Smooth muscle cell (in vitro differentiated cells): ENCODE measurements at regions not wholly inside any gene's neighbourhood (a gene's known extent, or its start where the extent isn't known, plus 50 kb on each side); places are given as distances from the start of the nearest gene placed in this dataset.

ENCODE experiments used
- DNase-seq: peaks from one replicate; lab custom pipeline; 2025; ENCODE audit not compliant: unreplicated experiment; lab: John Stamatoyannopoulos, UW
- H2AFZ ChIP-seq: fragments of 200-600 bp; sonication (generic); 2 replicates; pipeline ENCODE4 v1.6.0; 2016; ENCODE audit warnings: antibody characterized with exemption, low read depth, mild to moderate bottlenecking
- H3F3A ChIP-seq: fragments of 200-600 bp; sonication (generic); 2 replicates; pipeline ENCODE4 v1.6.0; 2017; ENCODE audit warnings: antibody characterized with exemption, low read depth
- H3K27ac ChIP-seq: fragments of 200-600 bp; sonication (generic); 2 replicates; pipeline ENCODE4 v1.5.1; 2016; ENCODE audit warnings: low read depth, mild to moderate bottlenecking
- H3K27me3 ChIP-seq: fragments of 200-600 bp; sonication (generic); 2 replicates; pipeline ENCODE4 v1.6.1; 2016; ENCODE audit warnings: low read depth, mild to moderate bottlenecking
- H3K36me3 ChIP-seq: fragments of 200-600 bp; sonication (generic); 2 replicates; pipeline ENCODE4 v1.5.1; 2016; ENCODE audit warnings: low read depth
- H3K4me1 ChIP-seq: fragments of 200-600 bp; sonication (generic); 2 replicates; pipeline ENCODE4 v1.5.1; 2016; ENCODE audit warnings: low read depth
- H3K4me2 ChIP-seq: fragments of 200-600 bp; sonication (generic); 2 replicates; pipeline ENCODE4 v1.6.0; 2016; ENCODE audit warnings: mild to moderate bottlenecking
- H3K4me3 ChIP-seq: fragments of 200-600 bp; sonication (generic); 2 replicates; pipeline ENCODE4 v1.5.1; 2016; ENCODE audit warnings: mild to moderate bottlenecking
- H3K79me2 ChIP-seq: fragments of 200-600 bp; sonication (generic); 2 replicates; pipeline ENCODE4 v1.6.0; 2016; ENCODE audit warnings: low read depth, mild to moderate bottlenecking
- H3K9ac ChIP-seq: fragments of 200-600 bp; sonication (generic); 2 replicates; pipeline ENCODE4 v1.6.0; 2016; ENCODE audit warnings: low read depth
- H3K9me3 ChIP-seq: fragments of 200-600 bp; sonication (generic); replicated peaks from 2 replicates; pipeline ENCODE4 v1.5.1; 2016; ENCODE audit warnings: low read depth
- H4K20me1 ChIP-seq: fragments of 200-600 bp; sonication (generic); 2 replicates; pipeline ENCODE4 v1.6.0; 2016; ENCODE audit warnings: low read depth
- CTCF ChIP-seq: fragments of 200-600 bp; sonication (generic); IDR thresholded peaks from 2 replicates; pipeline ENCODE4 v1.5.1; 2017; ENCODE audit warnings: borderline replicate concordance, mild to moderate bottlenecking, antibody characterized with exemption; ENCODE audit not compliant: insufficient read depth, poor library complexity, severe bottlenecking
- WGBS: methylation state at CpG from one replicate; pipeline ENCODE4 v1.1.7; 2016; ENCODE audit warnings: low lambda C conversion rate; 5-methylcytosine and 5-hydroxymethylcytosine counted together

DNA sequence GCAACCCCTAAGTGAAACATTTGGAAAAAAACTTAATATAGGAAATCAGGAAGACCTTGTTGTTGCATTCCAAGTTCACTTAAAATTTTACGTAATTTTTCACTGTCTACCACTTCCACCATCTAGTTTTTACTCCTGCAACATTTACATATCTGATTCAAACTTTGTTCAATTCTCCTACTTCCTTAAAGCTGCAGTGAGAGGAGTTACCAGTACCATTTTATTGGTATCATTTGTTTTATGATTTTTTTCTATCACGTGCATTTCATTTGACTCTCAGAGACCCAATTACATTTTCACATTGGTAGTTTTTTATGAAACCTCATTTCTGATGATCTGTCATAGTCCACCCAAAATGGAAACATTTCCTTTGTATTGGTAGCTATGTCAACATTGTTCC is 284.9 kb upstream of the MDFIC2 start:
- no peak overlapping the region for H3K4me2 ChIP-seq
- no peak overlapping the region for H3K27ac ChIP-seq
- no peaks in the 10 kb centered on the region for H3K27me3 ChIP-seq
- no peak overlapping the region for H3K9ac ChIP-seq
- H3K79me2 ChIP-seq: no peaks in the 10 kb centered on the region
- no peaks in the 10 kb centered on the region for H3K4me1 ChIP-seq
- TF ChIP-seq CTCF: no peak
- no peak for DNase-seq
- H2AFZ ChIP-seq: no peak overlapping the region
- no peaks in the 10 kb centered on the region for H3K36me3 ChIP-seq
- no peaks in the 10 kb centered on the region for H4K20me1 ChIP-seq
- no peaks in the 10 kb centered on the region for H3K9me3 ChIP-seq
- no peak overlapping the region for H3K4me3 ChIP-seq
- H3F3A ChIP-seq: no peaks in the 10 kb centered on the region
- WGBS: 93% methylated on average over 2 of the region's 2 CpGs

- Histone ChIP-seq H3K4me1 (no peaks in the 10 kb centered on the region), H3K9me3 (no peaks in the 10 kb centered on the region), H3F3A (no peaks in the 10 kb centered on the region), H2AFZ (no peak overlapping the region), H3K27ac (no peak overlapping the region), H3K27me3 (no peaks in the 10 kb centered on the region), H4K20me1 (no peaks in the 10 kb centered on the region), H3K9ac (no peak overlapping the region), H3K4me3 (no peak overlapping the region), H3K36me3 (no peaks in the 10 kb centered on the region), H3K4me2 (no peak overlapping the region), H3K79me2 (no peaks in the 10 kb centered on the region)
- DNase-seq: no peak
- WGBS: 95% methylated on average over 4 of the region's 4 CpGs
- TF ChIP-seq CTCF: no peak
Observed at GRCh38 chr3:70583682-70584081, 271.2 kb upstream of the MDFIC2 start.

- H3K27me3 ChIP-seq: no peaks in the 10 kb centered on the region
- H3K9me3 ChIP-seq: no peaks in the 10 kb centered on the region
- H3K4me3 ChIP-seq: no peak overlapping the region
- H3K4me2 ChIP-seq: no peak overlapping the region
- TF ChIP-seq CTCF: no peak
- H3K9ac ChIP-seq: no peak overlapping the region
- H3K36me3 ChIP-seq: no peaks in the 10 kb centered on the region
- H3K4me1 ChIP-seq: no peaks in the 10 kb centered on the region
- H3K27ac ChIP-seq: no peak overlapping the region
- no peak for DNase-seq
- 88% methylated on average over 1 of the region's 1 CpG for WGBS
- H3K79me2 ChIP-seq: no peaks in the 10 kb centered on the region
- H4K20me1 ChIP-seq: no peaks in the 10 kb centered on the region
- H3F3A ChIP-seq: no peaks in the 10 kb centered on the region
- H2AFZ ChIP-seq: no peak overlapping the region
Observed at GRCh38 chr3:70582803-70583202, 270.4 kb upstream of the MDFIC2 start.

DNA sequence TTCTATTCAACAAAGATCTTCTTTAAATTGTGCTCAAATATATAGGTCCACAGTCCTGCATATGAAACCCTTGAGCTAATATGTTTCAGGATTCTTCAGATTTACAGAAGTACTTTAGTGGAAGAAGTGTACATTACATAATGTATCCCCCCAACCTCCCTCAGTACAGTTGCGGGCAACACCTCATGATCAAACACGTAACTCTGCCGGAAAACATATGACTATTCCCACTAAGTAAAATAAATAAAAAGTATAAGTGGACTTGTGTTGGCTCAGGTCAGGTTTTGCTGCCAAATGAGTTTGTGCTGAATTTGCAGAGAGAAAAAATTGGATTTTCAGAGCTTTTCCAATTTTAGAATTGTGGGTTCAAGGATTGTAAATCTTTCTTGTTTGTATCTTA is 267.6 kb upstream of the MDFIC2 start:
- H3K4me3 ChIP-seq: no peak overlapping the region
- H3K9ac ChIP-seq: no peak overlapping the region
- WGBS: 93% methylated on average over 3 of the region's 3 CpGs
- TF ChIP-seq CTCF: no peak
- no peaks in the 10 kb centered on the region for H3K4me1 ChIP-seq
- H4K20me1 ChIP-seq: no peaks in the 10 kb centered on the region
- H3K79me2 ChIP-seq: no peaks in the 10 kb centered on the region
- no peak overlapping the region for H2AFZ ChIP-seq
- DNase-seq: no peak
- H3K27me3 ChIP-seq: no peaks in the 10 kb centered on the region
- H3K9me3 ChIP-seq: no peaks in the 10 kb centered on the region
- no peak overlapping the region for H3K27ac ChIP-seq
- H3K36me3 ChIP-seq: no peaks in the 10 kb centered on the region
- H3K4me2 ChIP-seq: no peak overlapping the region
- no peaks in the 10 kb centered on the region for H3F3A ChIP-seq
